Heart left ventricle (tissue), 16 donors: ENCODE measurements at regions not wholly inside any gene's neighbourhood (a gene's known extent, or its start where the extent isn't known, plus 50 kb on each side); places are given as distances from the start of the nearest gene placed in this dataset.
A peak's percentile ranks its signal among the peaks of the same experiment; 100 is the strongest.
"Not testable (repeated sequence)": the region's sequence is repeated elsewhere in the genome, so short reads cannot be mapped to it uniquely, and the experiment has no call there.

ENCODE experiments used
- ATAC-seq, 4 donors: fragments of 200-7000 bp; cut with Tn5 transposase; one replicate each; pipeline ENCODE4 v1.9.1; 2020 to 2022; ENCODE audit warnings: moderate library complexity in 4 of 4, mild to moderate bottlenecking in 3 of 4, moderate number of reproducible peaks in 1 of 4
- DNase-seq, 5 donors: peaks; one replicate each; pipeline ENCODE4 v3.0.0-alpha.2; 2020
- H3K27ac ChIP-seq, 12 donors: fragments of 200-600 bp; sonication (generic) in 4 of 12; one replicate each; pipeline versions ENCODE4 v1.5.0 to v1.8.0; 2016 to 2022; ENCODE audit warnings: mild to moderate bottlenecking in 2 of 12
- H3K27me3 ChIP-seq, 9 donors: fragments of 200-600 bp; sonication (generic) in 2 of 9; one replicate each; pipeline versions ENCODE4 v1.5.1 to v1.8.0; 2016 to 2022; ENCODE audit warnings: mild to moderate bottlenecking in 3 of 9
- H3K36me3 ChIP-seq, 9 donors: fragments of 200-600 bp; sonication (generic) in 2 of 9; one replicate each; pipeline versions ENCODE4 v1.5.0 to v1.8.0; 2018 to 2022; ENCODE audit warnings: mild to moderate bottlenecking in 2 of 9
- H3K4me1 ChIP-seq, 12 donors: fragments of 200-600 bp; sonication (generic) in 4 of 12; one replicate each; pipeline versions ENCODE4 v1.5.0 to v1.8.0; 2016 to 2022; ENCODE audit warnings: mild to moderate bottlenecking in 3 of 12
- H3K4me3 ChIP-seq, 12 donors: fragments of 200-600 bp; sonication (generic) in 4 of 12; one replicate each; pipeline versions ENCODE4 v1.5.0 to v1.8.0; 2017 to 2022; ENCODE audit warnings: mild to moderate bottlenecking in 9 of 12, moderate library complexity in 4 of 12
- H3K9me3 ChIP-seq, 12 donors: fragments of 200-600 bp; sonication (generic) in 4 of 12; one replicate each; pipeline versions ENCODE4 v1.5.0 to v1.8.0; 2016 to 2022; ENCODE audit warnings: mild to moderate bottlenecking in 1 of 12
- POLR2A ChIP-seq, 2 donors: fragments of 450-650 bp; IDR thresholded peaks; one replicate each; pipeline ENCODE4 v1.6.1; 2017; ENCODE audit warnings: antibody characterized with exemption in 2 of 2, mild to moderate bottlenecking in 2 of 2, moderate library complexity in 2 of 2
- WGBS, 4 donors: extraction: QIAGEN DNeasy Blood & Tissue Kit in 2 of 4; methylation state at CpG; one replicate each; pipeline versions ENCODE4 v1.1.5 to v1.1.7; 2013 to 2018; 5-methylcytosine and 5-hydroxymethylcytosine counted together
- intact Hi-C, 10 donors: fragments of 100-400 bp; cut with DNase I; formaldehyde crosslinking; loops; one replicate each; pipeline versions ENCODE4 v1.11.1 to v1.14.2; 2022
- TF ChIP-seq, protein P1 (sequence below), 12 donors: fragments of 200-600 bp; sonication (generic) in 4 of 12; IDR thresholded peaks; one replicate each; pipeline versions ENCODE4 v1.5.0 to v1.8.0; 2018 to 2022; ENCODE audit warnings: antibody characterized with exemption in 12 of 12, mild to moderate bottlenecking in 5 of 12
- donor health status: ischemic (EF 13 %, LVEDD 7.1; RV severe dilation, severe dysfunction).
- donor health status: healthy with polysubstance abuse.
- donor health status: DM: no; HTN: yes; CAD: no.
- donor health status: DM: no; HTN: no; CAD: no.
- donor health status: ischemic (EF 25% LVEDD 6.9; RV normal size, moderate dysfunction).
- donor health status: ischemic (EF 25% LVEDD 5.7; RV mildly dilated, moderate dysfunction).
- donor health status: healthy.
- donor health status: DM: yes; HTN: yes; CAD: no.
- donor health status: ischemic (EF 35%, LVEDD 5.7; RV mildly dilated, moderate dysfunction).
- donor health status: nonischemic (EF 11% LVEDD 7.7; RV severe dilation, severe dysfunction).
- donor health status: DM: yes; HTN: yes; CAD: no.
- donor health status: PGD.
- donor health status: ischemic (EF 29% LVEDD 5.4; RV normal size, mild dysfunction).
- donor health status: nonischemic (EF 23%, LVEDD 6.1; RV moderate dilation, normal function).

DNA sequence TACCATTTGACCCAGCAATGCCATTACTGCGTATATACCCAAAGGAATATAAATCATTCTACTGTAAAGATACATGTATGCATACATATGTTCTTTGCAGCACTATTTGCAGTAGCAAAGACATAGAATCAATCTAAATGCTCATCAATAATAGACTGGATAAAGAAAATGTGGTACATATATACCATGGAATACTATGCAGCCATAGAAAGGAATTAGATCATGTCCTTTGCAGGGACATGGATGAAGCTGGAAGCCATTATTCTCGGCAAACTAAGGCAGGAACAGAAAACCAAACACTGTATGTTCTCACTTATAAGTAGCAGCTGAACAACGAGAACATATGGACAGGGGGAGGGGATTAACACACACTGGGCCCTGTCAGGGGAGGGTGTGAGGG lies 54.8 kb upstream of the ZNF30 start:
- H3K36me3 ChIP-seq, DNase-seq, H3K4me3 ChIP-seq, H3K4me1 ChIP-seq, H3K27me3 ChIP-seq, H3K27ac ChIP-seq, intact Hi-C loops, ATAC-seq, H3K9me3 ChIP-seq: not testable (repeated sequence)
- 85 to 93% (median 89%) methylated on average over 3 of the region's 3 CpGs for WGBS, 4 donors

DNA sequence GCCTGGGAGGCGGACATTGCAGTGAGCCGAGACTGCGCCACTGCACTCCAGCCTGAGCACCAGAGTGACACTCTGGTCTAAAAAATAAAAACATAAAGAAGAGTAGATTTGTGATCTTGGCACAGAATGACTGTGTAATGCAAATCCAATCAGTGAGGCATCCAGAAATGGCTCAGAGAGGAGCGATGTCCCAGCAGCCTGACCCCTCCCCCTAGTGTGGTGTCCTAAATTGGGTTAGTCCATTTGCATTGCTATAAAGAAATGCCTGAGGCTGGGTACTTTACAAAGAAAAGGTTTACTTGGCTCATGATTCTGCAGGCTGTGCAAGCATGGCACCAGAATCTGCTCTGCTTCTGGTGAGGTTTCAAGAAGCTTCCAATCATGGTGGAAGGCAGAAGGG lies 59.1 kb upstream of the ZNF30 start:
- no peak overlapping the region for H3K4me3 ChIP-seq
- no peaks in the 10 kb centered on the region for H3K27me3 ChIP-seq
- WGBS, 4 donors: 93 to 98% (median 94%) methylated on average over 4 of the region's 4 CpGs
- intact Hi-C loops: no loop called here
- no peak overlapping the region for H3K27ac ChIP-seq
- DNase-seq (no peak), ATAC-seq (no peak)
- H3K9me3 ChIP-seq: peaks cover 0 to 5% (median 0%) of the 10 kb centered on the region in 12 donors
- no peaks in the 10 kb centered on the region for H3K4me1 ChIP-seq
- no peak for TF ChIP-seq POLR2A (IDR thresholded peaks at IDR 0.05)
- TF ChIP-seq, protein P1, sequence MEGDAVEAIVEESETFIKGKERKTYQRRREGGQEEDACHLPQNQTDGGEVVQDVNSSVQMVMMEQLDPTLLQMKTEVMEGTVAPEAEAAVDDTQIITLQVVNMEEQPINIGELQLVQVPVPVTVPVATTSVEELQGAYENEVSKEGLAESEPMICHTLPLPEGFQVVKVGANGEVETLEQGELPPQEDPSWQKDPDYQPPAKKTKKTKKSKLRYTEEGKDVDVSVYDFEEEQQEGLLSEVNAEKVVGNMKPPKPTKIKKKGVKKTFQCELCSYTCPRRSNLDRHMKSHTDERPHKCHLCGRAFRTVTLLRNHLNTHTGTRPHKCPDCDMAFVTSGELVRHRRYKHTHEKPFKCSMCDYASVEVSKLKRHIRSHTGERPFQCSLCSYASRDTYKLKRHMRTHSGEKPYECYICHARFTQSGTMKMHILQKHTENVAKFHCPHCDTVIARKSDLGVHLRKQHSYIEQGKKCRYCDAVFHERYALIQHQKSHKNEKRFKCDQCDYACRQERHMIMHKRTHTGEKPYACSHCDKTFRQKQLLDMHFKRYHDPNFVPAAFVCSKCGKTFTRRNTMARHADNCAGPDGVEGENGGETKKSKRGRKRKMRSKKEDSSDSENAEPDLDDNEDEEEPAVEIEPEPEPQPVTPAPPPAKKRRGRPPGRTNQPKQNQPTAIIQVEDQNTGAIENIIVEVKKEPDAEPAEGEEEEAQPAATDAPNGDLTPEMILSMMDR (IDR thresholded peaks at IDR 0.05): no peak
- H3K36me3 ChIP-seq: no peaks in the 10 kb centered on the region

DNA sequence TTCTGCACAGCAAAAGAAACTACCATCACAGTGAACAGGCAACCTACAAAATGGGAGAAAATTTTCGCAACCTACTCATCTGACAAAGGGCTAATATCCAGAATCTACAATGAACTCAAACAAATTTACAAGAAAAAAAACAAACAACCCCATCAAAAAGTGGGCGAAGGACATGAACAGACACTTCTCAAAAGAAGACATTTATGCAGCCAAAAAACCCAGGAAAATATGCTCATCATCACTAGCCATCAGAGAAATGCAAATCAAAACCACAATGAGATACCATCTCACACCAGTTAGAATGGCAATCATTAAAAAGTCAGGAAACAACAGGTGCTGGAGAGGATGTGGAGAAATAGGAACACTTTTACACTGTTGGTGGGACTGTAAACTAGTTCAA lies 61.5 kb upstream of the ZNF30 start:
- H3K36me3 ChIP-seq, ATAC-seq, H3K9me3 ChIP-seq, H3K4me3 ChIP-seq, H3K27me3 ChIP-seq, intact Hi-C loops, DNase-seq, H3K27ac ChIP-seq, H3K4me1 ChIP-seq: not testable (repeated sequence)
- 66 to 100% (median 83%) methylated on average over 1 to 2 of the region's 2 CpGs for WGBS, 4 donors

DNA sequence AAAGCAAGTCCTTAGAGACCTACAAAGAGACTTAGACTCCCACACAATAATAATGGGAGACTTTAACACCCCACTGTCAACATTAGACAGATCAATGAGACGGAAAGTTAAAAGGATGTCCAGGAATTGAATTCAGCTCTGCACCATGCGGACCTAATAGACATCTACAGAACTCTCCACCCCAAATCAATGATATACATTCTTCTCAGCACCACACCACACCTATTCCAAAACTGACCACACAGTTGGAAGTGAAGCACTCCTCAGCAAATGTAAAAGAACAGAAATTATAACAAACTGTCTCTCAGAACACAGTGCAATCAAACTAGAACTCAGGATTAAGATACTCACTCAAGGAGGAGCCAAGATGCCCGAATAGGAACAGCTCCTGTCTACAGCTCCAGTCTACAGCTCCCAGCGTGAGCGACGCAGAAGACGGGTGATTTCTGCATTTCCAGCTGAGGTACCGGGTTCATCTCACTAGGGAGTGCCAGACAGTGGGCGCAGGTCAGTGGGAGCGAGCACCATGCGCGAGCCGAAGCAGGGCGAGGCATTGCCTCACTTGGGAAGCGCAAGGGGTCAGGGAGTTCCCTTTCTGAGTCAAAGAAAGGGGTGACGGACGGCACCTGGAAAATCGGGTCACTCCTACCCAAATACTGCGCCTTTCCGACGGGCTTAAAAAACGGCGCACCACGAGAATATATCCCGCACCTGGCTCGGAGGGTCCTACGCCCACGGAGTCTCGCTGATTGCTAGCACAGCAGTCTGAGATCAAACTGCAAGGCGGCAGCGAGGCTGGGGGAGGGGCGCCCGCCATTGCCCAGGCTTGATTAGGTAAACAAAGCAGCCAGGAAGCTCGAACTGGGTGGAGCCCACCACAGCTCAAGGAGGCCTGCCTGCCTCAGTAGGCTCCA lies 66.6 kb upstream of the ZNF30 start:
- ATAC-seq, intact Hi-C loops, H3K27me3 ChIP-seq, H3K36me3 ChIP-seq, H3K4me1 ChIP-seq, DNase-seq: not testable (repeated sequence)
- H3K9me3 ChIP-seq: peaks cover 0 to 13% (median 0%) of the 10 kb centered on the region in 12 donors
- WGBS, 4 donors: 6 to 14% (median 8%) methylated on average over 9 to 30 of the region's 34 CpGs
- peak overlapping the region; percentile 21 to 81 (median 52) for H3K4me3 ChIP-seq
- peak overlapping the region in 8 of 12 donors; percentile 27 to 77 (median 51) for H3K27ac ChIP-seq

DNA sequence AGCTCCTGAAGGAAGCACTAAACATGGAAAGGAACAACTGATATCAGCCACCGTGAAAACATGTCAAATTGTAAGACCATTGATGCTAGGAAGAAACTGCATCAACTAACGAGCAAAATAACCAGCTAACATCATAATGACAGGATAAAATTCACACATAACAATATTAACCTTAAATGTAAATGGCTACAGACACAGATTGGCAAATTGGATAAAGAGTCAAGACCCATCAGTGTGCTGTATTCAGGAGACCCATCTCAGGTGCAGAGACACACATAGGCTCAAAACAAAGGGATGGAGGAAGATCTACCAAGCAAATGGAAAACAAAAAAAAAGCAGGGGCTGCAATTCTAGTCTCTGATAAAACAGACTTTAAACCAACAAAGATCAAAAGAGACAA lies 67.4 kb upstream of the ZNF30 start:
- peaks cover 0 to 13% (median 0%) of the 10 kb centered on the region in 12 donors for H3K9me3 ChIP-seq
- ATAC-seq, intact Hi-C loops, H3K27me3 ChIP-seq, DNase-seq, H3K4me1 ChIP-seq, H3K27ac ChIP-seq, H3K36me3 ChIP-seq: not testable (repeated sequence)
- H3K4me3 ChIP-seq: peak overlapping the region in 2 of 12 donors; percentile 60 to 61
- 62 to 89% (median 83%) methylated on average over 2 of the region's 2 CpGs for WGBS, 4 donors

DNA sequence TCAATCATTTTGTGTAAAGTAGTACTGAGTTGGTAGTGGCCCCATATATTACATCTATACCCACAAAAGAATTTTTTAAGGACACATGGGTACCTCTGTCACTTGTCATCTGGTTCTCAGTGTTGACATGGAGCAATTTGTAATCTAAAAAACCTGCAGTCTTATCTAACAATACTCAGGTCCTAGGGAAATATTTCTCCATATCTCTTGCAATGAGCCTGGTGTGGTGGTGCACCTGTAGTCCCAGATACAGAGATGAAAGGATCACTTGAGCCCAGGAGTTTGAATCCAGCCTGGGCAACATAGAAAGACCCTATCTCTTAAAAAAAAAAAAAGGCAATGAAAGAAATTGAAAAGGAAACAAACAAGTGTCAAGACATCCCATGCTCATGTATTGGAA lies 70.7 kb upstream of the ZNF30 start:
- H3K4me1 ChIP-seq: no peaks in the 10 kb centered on the region
- no peak overlapping the region for H3K27ac ChIP-seq
- no peak for TF ChIP-seq POLR2A (IDR thresholded peaks at IDR 0.05)
- TF ChIP-seq, protein P1 (IDR thresholded peaks at IDR 0.05): no peak
- no peak overlapping the region for H3K4me3 ChIP-seq
- H3K27me3 ChIP-seq: no peaks in the 10 kb centered on the region
- no peaks in the 10 kb centered on the region for H3K36me3 ChIP-seq
- DNase-seq: no peak
- intact Hi-C loops: no loop called here
- H3K9me3 ChIP-seq: peaks cover 0 to 13% (median 0%) of the 10 kb centered on the region in 12 donors
- no peak for ATAC-seq
